OCI-LY1 (cell line): ENCODE measurements at regions not wholly inside any gene's neighbourhood (a gene's known extent, or its start where the extent isn't known, plus 50 kb on each side); places are given as distances from the start of the nearest gene placed in this dataset.

Source experiments
- H2AFZ ChIP-seq: fragments of 200-600 bp; sonication (generic), shearing (Covaris generic); 2 replicates; pipeline ENCODE4 v1.6.0; 2014; ENCODE audit warnings: antibody characterized with exemption, mild to moderate bottlenecking, low read length
- H3F3A ChIP-seq: fragments of 200-600 bp; sonication (generic), shearing (Covaris generic); 2 replicates; pipeline ENCODE4 v1.6.0; 2014; ENCODE audit warnings: mild to moderate bottlenecking, antibody characterized with exemption, low read length, moderate library complexity; ENCODE audit not compliant: insufficient read depth
- H3K27ac ChIP-seq: fragments of 200-600 bp; sonication (generic); 2 replicates; pipeline ENCODE4 v1.5.1; 2014; ENCODE audit warnings: low read length, mixed run types, mild to moderate bottlenecking, low read depth; ENCODE audit not compliant: poor library complexity, severe bottlenecking
- H3K27me3 ChIP-seq: fragments of 200-600 bp; sonication (generic); 2 replicates; pipeline ENCODE4 v1.6.0; 2014; ENCODE audit warnings: antibody characterized with exemption, mild to moderate bottlenecking, low read length, moderate library complexity; ENCODE audit not compliant: insufficient read depth
- H3K36me3 ChIP-seq: fragments of 200-600 bp; sonication (generic); 2 replicates; pipeline ENCODE4 v1.6.1; 2014; ENCODE audit warnings: mild to moderate bottlenecking, antibody characterized with exemption, low read length, moderate library complexity, mixed read lengths; ENCODE audit not compliant: insufficient read depth
- H3K4me1 ChIP-seq: fragments of 200-600 bp; sonication (generic); 2 replicates; pipeline ENCODE4 v1.5.1; 2014; ENCODE audit warnings: mild to moderate bottlenecking, low read length, moderate library complexity; ENCODE audit not compliant: insufficient read depth, severe bottlenecking
- H3K4me2 ChIP-seq: fragments of 200-600 bp; sonication (generic), shearing (Covaris generic); 2 replicates; pipeline ENCODE4 v1.6.1; 2014; ENCODE audit warnings: low read length
- H3K4me3 ChIP-seq: fragments of 200-600 bp; sonication (generic); 2 replicates; pipeline ENCODE4 v1.5.1; 2014; ENCODE audit warnings: low read length, low read depth, mild to moderate bottlenecking, mixed read lengths; ENCODE audit not compliant: poor library complexity, severe bottlenecking
- H3K79me2 ChIP-seq: fragments of 200-600 bp; shearing (Covaris generic); 2 replicates; pipeline ENCODE4 v1.6.1; 2016; ENCODE audit warnings: mixed run types, low read length, mixed read lengths; ENCODE audit not compliant: insufficient read depth
- H3K9ac ChIP-seq: fragments of 200-600 bp; sonication (generic), shearing (Covaris generic); 2 replicates; pipeline ENCODE4 v1.6.1; 2014; ENCODE audit warnings: mild to moderate bottlenecking, low read length, mixed read lengths
- H3K9me2 ChIP-seq: fragments of 200-600 bp; sonication (generic), shearing (Covaris generic); 2 replicates; pipeline ENCODE4 v1.6.1; 2014; ENCODE audit warnings: low read depth, mild to moderate bottlenecking, low read length, mixed read lengths
- H3K9me3 ChIP-seq: fragments of 200-600 bp; shearing (Covaris generic); 2 replicates; pipeline ENCODE4 v1.6.1; 2014; ENCODE audit warnings: low read length, mixed read lengths
- H4K20me1 ChIP-seq: fragments of 200-600 bp; sonication (generic), shearing (Covaris generic); 2 replicates; pipeline ENCODE4 v1.6.0; 2016; ENCODE audit warnings: mild to moderate bottlenecking, low read length; ENCODE audit not compliant: insufficient read depth
- CTCF ChIP-seq: fragments of 200-600 bp; sonication (generic), shearing (Covaris generic); IDR thresholded peaks from 2 replicates; pipeline ENCODE4 v1.5.1; 2017; ENCODE audit warnings: mild to moderate bottlenecking, antibody characterized with exemption, low read length, moderate library complexity, mixed read lengths
- EZH2 ChIP-seq: fragments of 200-600 bp; sonication (generic), shearing (Covaris generic); IDR thresholded peaks from 2 replicates; pipeline ENCODE4 v1.8.0; 2017; ENCODE audit warnings: borderline replicate concordance, mixed run types, mild to moderate bottlenecking, antibody characterized with exemption, low read length, moderate library complexity, mixed read lengths

- H3K4me1 ChIP-seq: no peaks in the 10 kb centered on the region
- H2AFZ ChIP-seq: no peak overlapping the region
- H3K9me2 ChIP-seq: no peaks in the 10 kb centered on the region
Measured at GRCh38 chr13:60850526-60850925, 453.5 kb downstream of the TDRD3 start.

GRCh38 chr13:60838581-60838980 is 441.6 kb downstream of the TDRD3 start:
- Histone ChIP-seq H3K79me2 (no peaks in the 10 kb centered on the region), H3K27me3 (no peaks in the 10 kb centered on the region), H3K4me2 (no peak overlapping the region), H3F3A (no peaks in the 10 kb centered on the region), H2AFZ (no peak overlapping the region), H3K36me3 (no peaks in the 10 kb centered on the region), H3K4me3 (no peak overlapping the region), H3K9me2 (no peaks in the 10 kb centered on the region), H3K4me1 (no peaks in the 10 kb centered on the region), H3K9ac (no peak overlapping the region), H3K27ac (no peak overlapping the region), H4K20me1 (no peaks in the 10 kb centered on the region), H3K9me3 (no peaks in the 10 kb centered on the region)
- TF ChIP-seq EZH2 (no peak), CTCF (no peak)

More at GRCh38 chr13:60850526-60850925, 453.5 kb downstream of the TDRD3 start:
- H3K4me3 ChIP-seq: no peak overlapping the region
- H3K9ac ChIP-seq: no peak overlapping the region
- no peak overlapping the region for H3K27ac ChIP-seq
- no peaks in the 10 kb centered on the region for H3K79me2 ChIP-seq
- no peak overlapping the region for H3K4me2 ChIP-seq
- H3K9me3 ChIP-seq: no peaks in the 10 kb centered on the region
- no peak for TF ChIP-seq CTCF
- no peak for TF ChIP-seq EZH2
- no peaks in the 10 kb centered on the region for H3K27me3 ChIP-seq
- no peaks in the 10 kb centered on the region for H4K20me1 ChIP-seq
- H3F3A ChIP-seq: no peaks in the 10 kb centered on the region
- H3K36me3 ChIP-seq: no peaks in the 10 kb centered on the region

GRCh38 chr13:60837806-60838205 is 440.8 kb downstream of the TDRD3 start:
- Histone ChIP-seq H3K27ac (no peak overlapping the region), H2AFZ (no peak overlapping the region)

More at GRCh38 chr13:60837806-60838205, 440.8 kb downstream of the TDRD3 start:
- H3K4me2 ChIP-seq: no peak overlapping the region
- H3K9ac ChIP-seq: no peak overlapping the region
- no peaks in the 10 kb centered on the region for H3K27me3 ChIP-seq
- TF ChIP-seq CTCF (no peak), EZH2 (no peak)
- no peak overlapping the region for H3K4me3 ChIP-seq
- no peaks in the 10 kb centered on the region for H3K9me2 ChIP-seq
- H4K20me1 ChIP-seq: no peaks in the 10 kb centered on the region
- no peaks in the 10 kb centered on the region for H3K36me3 ChIP-seq
- no peaks in the 10 kb centered on the region for H3K4me1 ChIP-seq
- H3F3A ChIP-seq: no peaks in the 10 kb centered on the region
- no peaks in the 10 kb centered on the region for H3K79me2 ChIP-seq
- H3K9me3 ChIP-seq: no peaks in the 10 kb centered on the region
